ENCODE measurements at regions not wholly inside any gene's neighbourhood (a gene's known extent, or its start where the extent isn't known, plus 50 kb on each side); places are given as distances from the start of the nearest gene placed in this dataset.

DNA sequence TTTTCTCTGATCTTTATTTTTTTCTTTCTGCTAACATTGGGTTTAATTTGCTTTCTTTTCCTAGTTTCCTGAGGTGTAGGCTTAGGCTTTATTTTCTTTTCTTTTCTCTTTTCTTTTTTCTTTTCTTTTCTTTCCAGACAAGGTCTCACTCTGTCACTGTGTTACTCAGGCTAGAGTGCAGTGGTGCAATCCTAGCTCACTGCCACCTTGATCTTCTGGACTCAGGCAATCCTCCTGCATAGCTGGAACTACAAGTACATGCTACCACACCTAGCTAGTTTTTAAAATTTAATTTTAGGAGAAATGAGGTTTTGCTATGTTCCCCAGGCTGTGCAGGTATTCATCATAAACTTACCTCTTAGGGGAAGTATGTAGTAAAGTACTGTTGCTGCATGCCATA lies 197.8 kb upstream of the ANKRD50 start:
- Histone ChIP-seq H3K4me2 (ENCODE audit: low read length) (no peak overlapping the region), H3K79me2 (ENCODE audit: insufficient read depth, low read length) (no peaks in the 10 kb centered on the region), H3K27me3 (ENCODE audit: insufficient read depth, low read length) (no peaks in the 10 kb centered on the region), H3K9ac (ENCODE audit: low read length) (no peak overlapping the region), H2AFZ (ENCODE audit: low read depth, low read length, poor library complexity, severe bottlenecking) (no peak overlapping the region), H3K4me3 (replicated peaks in 1 of 2; ENCODE audit: low read depth in 1 of 2, low read length in 2 of 2) (no peak overlapping the region), H3K27ac (ENCODE audit: low read depth, low read length) (no peak overlapping the region), H4K20me1 (ENCODE audit: insufficient read depth) (no peaks in the 10 kb centered on the region), H3K36me3 (ENCODE audit: control insufficient read depth in 1 of 2, insufficient read depth in 2 of 2, low read length in 2 of 2) (no peaks in the 10 kb centered on the region), H3K9me3 (ENCODE audit: control insufficient read depth in 1 of 2, insufficient read depth in 1 of 2, low read depth in 1 of 2, low read length in 2 of 2) (no peaks in the 10 kb centered on the region), H3K4me1 (ENCODE audit: control insufficient read depth in 1 of 2, insufficient read depth in 2 of 2, low read length in 2 of 2) (peaks cover under 1 to 4% of the 10 kb centered on the region in 2 experiments; a peak in 2 of 4 replicates), H3K9me2 (ENCODE audit: insufficient read depth) (no peaks in the 10 kb centered on the region)
- DNase-seq (ENCODE audit: low read depth, low spot score) (no peak), ATAC-seq (no peak)
- POLR2A ChIA-PET = no interaction called here
- CTCF ChIA-PET = no interaction called here
- BruUV-seq (replicated peaks) = no TSS peak
- no peak for TF ChIP-seq EZH2 (IDR thresholded peaks at IDR 0.05)
- no peak for TF ChIP-seq SRF (IDR thresholded peaks at IDR 0.05; ENCODE audit: low read depth)
- TF ChIP-seq TCF7L2 (IDR thresholded peaks at IDR 0.05; ENCODE audit: borderline replicate concordance, extremely low read depth, insufficient read depth, insufficient read length) = no peak
- TF ChIP-seq JUND (IDR thresholded peaks at IDR 0.05) = no peak
- TF ChIP-seq FOSL1 (IDR thresholded peaks at IDR 0.05; ENCODE audit: low read depth) = no peak
- TF ChIP-seq POLR2AphosphoS5 (IDR thresholded peaks at IDR 0.05; ENCODE audit: low read depth, low read length) = no peak
- TF ChIP-seq RAD21 (IDR thresholded peaks at IDR 0.05; ENCODE audit: low read depth) = no peak
- TF ChIP-seq, protein P1, sequence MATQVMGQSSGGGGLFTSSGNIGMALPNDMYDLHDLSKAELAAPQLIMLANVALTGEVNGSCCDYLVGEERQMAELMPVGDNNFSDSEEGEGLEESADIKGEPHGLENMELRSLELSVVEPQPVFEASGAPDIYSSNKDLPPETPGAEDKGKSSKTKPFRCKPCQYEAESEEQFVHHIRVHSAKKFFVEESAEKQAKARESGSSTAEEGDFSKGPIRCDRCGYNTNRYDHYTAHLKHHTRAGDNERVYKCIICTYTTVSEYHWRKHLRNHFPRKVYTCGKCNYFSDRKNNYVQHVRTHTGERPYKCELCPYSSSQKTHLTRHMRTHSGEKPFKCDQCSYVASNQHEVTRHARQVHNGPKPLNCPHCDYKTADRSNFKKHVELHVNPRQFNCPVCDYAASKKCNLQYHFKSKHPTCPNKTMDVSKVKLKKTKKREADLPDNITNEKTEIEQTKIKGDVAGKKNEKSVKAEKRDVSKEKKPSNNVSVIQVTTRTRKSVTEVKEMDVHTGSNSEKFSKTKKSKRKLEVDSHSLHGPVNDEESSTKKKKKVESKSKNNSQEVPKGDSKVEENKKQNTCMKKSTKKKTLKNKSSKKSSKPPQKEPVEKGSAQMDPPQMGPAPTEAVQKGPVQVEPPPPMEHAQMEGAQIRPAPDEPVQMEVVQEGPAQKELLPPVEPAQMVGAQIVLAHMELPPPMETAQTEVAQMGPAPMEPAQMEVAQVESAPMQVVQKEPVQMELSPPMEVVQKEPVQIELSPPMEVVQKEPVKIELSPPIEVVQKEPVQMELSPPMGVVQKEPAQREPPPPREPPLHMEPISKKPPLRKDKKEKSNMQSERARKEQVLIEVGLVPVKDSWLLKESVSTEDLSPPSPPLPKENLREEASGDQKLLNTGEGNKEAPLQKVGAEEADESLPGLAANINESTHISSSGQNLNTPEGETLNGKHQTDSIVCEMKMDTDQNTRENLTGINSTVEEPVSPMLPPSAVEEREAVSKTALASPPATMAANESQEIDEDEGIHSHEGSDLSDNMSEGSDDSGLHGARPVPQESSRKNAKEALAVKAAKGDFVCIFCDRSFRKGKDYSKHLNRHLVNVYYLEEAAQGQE (IDR thresholded peaks at IDR 0.05; ENCODE audit: low read depth) = no peak
- TF ChIP-seq ZFX (IDR thresholded peaks at IDR 0.05) = no peak
- intact Hi-C loops (cut with micrococcal nuclease) = no loop called here
- RAD21 ChIA-PET (ENCODE audit: low non-redundant PET in 1 of 2, low total read pairs in 2 of 2, uncharacterized antibody in 2 of 2, unreplicated experiment in 2 of 2) = no interaction called here

All from HCT116 (cell line).